Body of pancreas (tissue), 4 donors: ENCODE measurements at regions not wholly inside any gene's neighbourhood (a gene's known extent, or its start where the extent isn't known, plus 50 kb on each side); places are given as distances from the start of the nearest gene placed in this dataset.
"Not testable (repeated sequence)": the region's sequence is repeated elsewhere in the genome, so short reads cannot be mapped to it uniquely, and the experiment has no call there.

Source experiments
- ATAC-seq: fragments of 150-250 bp; one replicate; pipeline ENCODE4 v1.9.1; 2016
- DNase-seq, 4 donors: peaks; one replicate each; pipeline ENCODE4 v3.0.0-alpha.2; 2019
- H3K27ac ChIP-seq, 4 donors: fragments of 200-600 bp; sonication (generic); 1 replicate in 3 of 4; 2 replicates in 1 of 4; pipeline versions ENCODE4 v1.5.1 to v1.6.1; 2016 to 2019; ENCODE audit warnings: mild to moderate bottlenecking in 1 of 4, mixed read lengths in 1 of 4, moderate library complexity in 1 of 4
- H3K27me3 ChIP-seq, 2 donors: fragments of 200-600 bp; sonication (generic); one replicate each; pipeline ENCODE4 v1.6.0; 2016; ENCODE audit warnings: mild to moderate bottlenecking in 1 of 2
- H3K36me3 ChIP-seq, 2 donors: fragments of 200-600 bp; sonication (generic); replicated peaks in 1 of 2; 2 replicates each; pipeline ENCODE4 v1.5.1; 2016; ENCODE audit warnings: low read depth in 2 of 2; ENCODE audit not compliant: insufficient read depth in 1 of 2
- H3K4me1 ChIP-seq: fragments of 200-600 bp; sonication (generic); one replicate; pipeline ENCODE4 v1.6.0; 2016
- H3K4me3 ChIP-seq, 2 donors: fragments of 200-600 bp; sonication (generic); 1 replicate in 1 of 2; 2 replicates in 1 of 2; pipeline ENCODE4 v1.5.1; 2016 to 2019
- H3K9me3 ChIP-seq, 3 donors: fragments of 200-600 bp; sonication (generic); 1 replicate in 2 of 3; 2 replicates in 1 of 3; pipeline ENCODE4 v1.5.1; 2016
- POLR2A ChIP-seq, 3 donors: fragments of 450-650 bp; IDR thresholded peaks; one replicate each; pipeline ENCODE4 v1.6.1; 2016; ENCODE audit warnings: antibody characterized with exemption in 3 of 3, mild to moderate bottlenecking in 2 of 3
- WGBS, 2 donors: methylation state at CpG; one replicate each; pipeline ENCODE4 v1.1.5; 2017; 5-methylcytosine and 5-hydroxymethylcytosine counted together
- intact Hi-C: fragments of 100-400 bp; cut with DNase I; formaldehyde crosslinking; loops from one replicate; pipeline ENCODE4 v1.15.1; 2023
- TF ChIP-seq, protein P1 (sequence below), 7 experiments: fragments of 450-650 bp in 4 of 7; fragments of 200-600 bp in 3 of 7; sonication (generic) in 3 of 7; IDR thresholded peaks; one replicate each; pipeline ENCODE4 v1.5.1; 2016 to 2019; ENCODE audit warnings: antibody characterized with exemption in 7 of 7

DNA sequence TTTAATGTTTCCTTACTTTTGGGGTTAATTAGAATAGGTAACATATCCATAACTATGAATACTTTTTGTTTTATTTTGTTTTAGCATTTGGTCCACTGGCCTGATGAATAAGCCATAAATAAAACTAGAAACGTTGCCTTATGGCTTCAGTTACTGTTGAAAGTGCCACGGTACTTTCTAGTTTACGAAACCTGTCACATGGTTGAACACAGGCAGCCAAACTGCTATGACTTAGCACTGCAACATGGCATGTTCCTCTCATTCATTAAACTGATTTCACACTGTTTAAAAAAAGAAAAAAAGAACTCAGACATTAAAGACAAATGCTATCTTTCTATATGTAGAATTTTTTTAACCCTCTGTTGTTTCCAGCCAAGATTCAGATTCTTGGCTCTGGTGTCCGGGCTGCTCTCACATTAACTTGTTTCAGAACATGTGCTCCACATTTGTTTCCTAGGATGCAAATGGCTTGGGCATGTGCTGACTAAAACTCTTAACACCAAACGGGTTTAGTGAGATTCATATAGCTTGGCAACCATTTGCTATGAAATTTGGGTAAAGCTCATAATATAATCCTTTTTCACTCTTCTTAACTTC, 323.9 kb upstream of the RND3 start:
- H3K4me3 ChIP-seq, result no peak overlapping the region
- peak in 1 of 4 donors; percentile 8 for DNase-seq
- TF ChIP-seq POLR2A (IDR thresholded peaks at IDR 0.05), result no peak
- TF ChIP-seq, protein P1, sequence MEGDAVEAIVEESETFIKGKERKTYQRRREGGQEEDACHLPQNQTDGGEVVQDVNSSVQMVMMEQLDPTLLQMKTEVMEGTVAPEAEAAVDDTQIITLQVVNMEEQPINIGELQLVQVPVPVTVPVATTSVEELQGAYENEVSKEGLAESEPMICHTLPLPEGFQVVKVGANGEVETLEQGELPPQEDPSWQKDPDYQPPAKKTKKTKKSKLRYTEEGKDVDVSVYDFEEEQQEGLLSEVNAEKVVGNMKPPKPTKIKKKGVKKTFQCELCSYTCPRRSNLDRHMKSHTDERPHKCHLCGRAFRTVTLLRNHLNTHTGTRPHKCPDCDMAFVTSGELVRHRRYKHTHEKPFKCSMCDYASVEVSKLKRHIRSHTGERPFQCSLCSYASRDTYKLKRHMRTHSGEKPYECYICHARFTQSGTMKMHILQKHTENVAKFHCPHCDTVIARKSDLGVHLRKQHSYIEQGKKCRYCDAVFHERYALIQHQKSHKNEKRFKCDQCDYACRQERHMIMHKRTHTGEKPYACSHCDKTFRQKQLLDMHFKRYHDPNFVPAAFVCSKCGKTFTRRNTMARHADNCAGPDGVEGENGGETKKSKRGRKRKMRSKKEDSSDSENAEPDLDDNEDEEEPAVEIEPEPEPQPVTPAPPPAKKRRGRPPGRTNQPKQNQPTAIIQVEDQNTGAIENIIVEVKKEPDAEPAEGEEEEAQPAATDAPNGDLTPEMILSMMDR (IDR thresholded peaks at IDR 0.05), result no peak
- no peak for ATAC-seq
- no peaks in the 10 kb centered on the region for H3K27me3 ChIP-seq
- H3K27ac ChIP-seq, result no peak overlapping the region
- no peaks in the 10 kb centered on the region for H3K9me3 ChIP-seq
- WGBS, 2 donors, result 33 to 46% methylated on average over 5 of the region's 5 CpGs
- no peaks in the 10 kb centered on the region for H3K36me3 ChIP-seq
- intact Hi-C loops, result no loop called here
- no peaks in the 10 kb centered on the region for H3K4me1 ChIP-seq

DNA sequence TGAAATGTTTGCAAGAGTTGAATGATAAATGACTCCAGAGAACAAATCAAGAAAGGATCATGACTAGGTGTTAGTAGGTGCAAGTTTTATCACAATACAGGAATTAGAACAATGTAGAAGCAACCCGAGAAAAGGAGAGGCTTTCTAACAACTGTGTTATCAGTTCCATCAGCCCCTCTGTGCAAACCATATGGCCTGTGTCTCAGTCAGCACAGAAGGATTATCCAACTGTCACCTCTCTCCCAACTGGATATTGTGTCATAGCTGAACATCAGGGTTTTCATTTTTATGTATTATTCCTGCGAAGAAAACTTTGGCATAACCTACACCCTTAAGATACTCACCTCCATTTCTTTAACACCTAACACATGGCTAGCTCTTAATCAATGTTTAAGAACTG, 321.6 kb upstream of the RND3 start:
- intact Hi-C loops, result no loop called here
- H3K4me3 ChIP-seq, result no peak overlapping the region
- WGBS, 2 donors, result 63 to 67% methylated on average over 2 of the region's 2 CpGs
- no peak overlapping the region for H3K27ac ChIP-seq
- no peaks in the 10 kb centered on the region for H3K36me3 ChIP-seq
- H3K9me3 ChIP-seq, result no peaks in the 10 kb centered on the region
- TF ChIP-seq, protein P1 (IDR thresholded peaks at IDR 0.05), result no peak
- no peak for TF ChIP-seq POLR2A (IDR thresholded peaks at IDR 0.05)
- DNase-seq, result no peak
- no peaks in the 10 kb centered on the region for H3K4me1 ChIP-seq
- no peaks in the 10 kb centered on the region for H3K27me3 ChIP-seq
- no peak for ATAC-seq

DNA sequence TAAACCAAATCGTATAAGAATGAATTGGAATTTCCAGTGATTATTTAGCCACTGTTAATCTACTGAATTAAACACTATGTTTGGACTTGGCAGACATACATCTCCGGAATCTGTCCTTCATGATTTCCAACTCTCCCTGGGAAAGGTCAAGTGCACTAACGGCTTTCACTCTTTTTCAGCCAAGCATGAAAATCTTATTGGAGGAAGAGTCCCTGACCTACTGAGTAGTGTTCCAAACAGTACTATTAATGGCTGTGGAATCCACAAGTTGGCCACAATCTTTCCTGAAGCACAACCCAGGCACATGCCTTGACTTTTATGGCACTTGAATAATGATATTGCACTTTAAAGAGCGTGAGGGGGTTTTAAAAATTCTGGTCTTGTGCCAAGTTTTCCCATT, 318.9 kb upstream of the RND3 start:
- intact Hi-C loops, result no loop called here

DNA sequence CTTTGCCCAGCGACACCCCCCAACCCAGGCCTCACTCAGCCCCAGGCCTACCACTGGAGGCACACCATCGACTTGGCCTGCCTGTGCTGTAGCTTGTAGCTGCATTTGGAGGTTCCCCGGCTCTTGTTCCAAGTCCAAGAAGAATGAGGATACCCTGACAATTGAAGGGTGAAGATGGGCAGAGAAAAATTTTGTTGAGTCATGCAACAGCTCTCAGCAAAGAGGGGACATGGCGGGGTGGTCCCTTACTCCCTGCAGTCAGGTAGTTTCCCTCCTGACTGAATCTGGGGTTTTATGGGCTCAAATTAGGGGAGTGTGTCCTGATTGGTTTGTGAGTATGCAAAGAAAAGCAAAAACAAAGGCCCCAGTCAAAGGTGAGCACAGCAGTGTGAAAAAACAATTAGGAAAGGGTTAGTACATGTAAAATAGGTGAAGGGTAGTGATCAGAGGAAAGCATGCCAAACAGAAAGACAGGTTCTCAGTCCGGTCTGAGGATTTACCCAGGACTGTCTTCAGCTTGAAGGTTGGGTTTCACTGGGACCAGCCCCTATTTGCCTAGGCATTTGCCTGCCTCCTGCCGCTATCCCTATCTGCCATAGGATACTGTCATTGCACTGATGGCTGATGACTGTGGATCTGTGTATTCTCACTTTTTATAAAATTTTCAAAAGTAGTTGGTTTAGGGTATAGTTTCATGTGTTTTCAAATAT, 316.4 kb upstream of the RND3 start:
- DNase-seq (no peak), ATAC-seq (no peak)
- no peaks in the 10 kb centered on the region for H3K27me3 ChIP-seq
- H3K27ac ChIP-seq, result no peak overlapping the region
- H3K36me3 ChIP-seq, result no peaks in the 10 kb centered on the region
- WGBS, 2 donors, result 55 to 68% methylated on average over 6 of the region's 6 CpGs
- intact Hi-C loops, result no loop called here
- H3K9me3 ChIP-seq, result no peaks in the 10 kb centered on the region
- no peak overlapping the region for H3K4me3 ChIP-seq
- H3K4me1 ChIP-seq, result no peaks in the 10 kb centered on the region
- TF ChIP-seq, protein P1 (IDR thresholded peaks at IDR 0.05), result no peak
- TF ChIP-seq POLR2A (IDR thresholded peaks at IDR 0.05), result no peak

More for the DNA sequence above, 318.9 kb upstream of the RND3 start:
- Histone ChIP-seq H3K4me1 (no peaks in the 10 kb centered on the region), H3K9me3 (no peaks in the 10 kb centered on the region), H3K36me3 (no peaks in the 10 kb centered on the region), H3K27ac (no peak overlapping the region), H3K27me3 (no peaks in the 10 kb centered on the region), H3K4me3 (no peak overlapping the region)
- TF ChIP-seq, protein P1 (IDR thresholded peaks at IDR 0.05), result no peak
- no peak for TF ChIP-seq POLR2A (IDR thresholded peaks at IDR 0.05)
- 36 to 43% methylated on average over 4 of the region's 4 CpGs for WGBS, 2 donors
- DNase-seq (no peak), ATAC-seq (no peak)

DNA sequence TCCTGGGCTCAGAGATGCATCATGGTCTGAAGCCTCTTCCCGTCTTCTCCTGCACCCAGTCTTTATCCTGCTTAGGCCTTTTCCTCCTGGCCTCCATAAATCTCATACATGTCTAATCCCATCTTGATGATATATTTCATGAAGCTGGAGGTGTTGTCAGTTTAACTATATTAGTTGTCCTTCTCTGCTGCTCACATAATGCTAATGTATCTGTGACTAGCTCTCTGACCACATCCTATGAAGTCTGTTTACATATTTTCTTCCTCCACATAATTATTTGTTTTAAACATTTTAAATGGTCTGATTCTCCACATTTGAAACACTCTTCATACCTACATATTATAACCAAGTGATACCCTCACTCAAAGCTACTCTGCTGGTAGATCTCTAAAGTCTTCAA, 315.2 kb upstream of the RND3 start:
- intact Hi-C loops, result no loop called here
- Histone ChIP-seq H3K4me3 (no peak overlapping the region), H3K27me3 (no peaks in the 10 kb centered on the region), H3K36me3 (no peaks in the 10 kb centered on the region), H3K9me3 (no peaks in the 10 kb centered on the region), H3K27ac (no peak overlapping the region), H3K4me1 (no peaks in the 10 kb centered on the region)
- no peak for TF ChIP-seq POLR2A (IDR thresholded peaks at IDR 0.05)
- TF ChIP-seq, protein P1 (IDR thresholded peaks at IDR 0.05), result no peak
- no peak for DNase-seq
- no peak for ATAC-seq
- WGBS, 2 donors, result 82 to 90% methylated on average over 1 of the region's 1 CpG

DNA sequence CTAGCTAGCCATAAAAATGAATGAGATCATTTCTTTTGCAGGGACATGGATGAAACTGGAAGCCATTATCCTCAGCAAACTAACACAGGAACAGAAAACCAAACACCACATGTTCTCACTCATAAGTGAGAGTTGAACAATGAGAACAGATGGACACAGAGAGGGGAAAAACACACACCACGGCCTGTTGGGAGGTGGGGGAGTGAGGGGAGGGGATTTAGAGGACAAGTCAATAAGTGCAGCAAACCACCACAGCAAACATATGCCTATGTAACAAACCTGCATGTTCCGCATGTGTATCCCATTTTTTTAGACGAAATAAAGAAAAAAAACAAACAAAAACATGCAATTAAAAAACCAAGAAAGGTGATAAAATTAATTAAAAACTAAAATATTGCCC, 308.8 kb upstream of the RND3 start:
- H3K4me3 ChIP-seq, H3K4me1 ChIP-seq, H3K27me3 ChIP-seq, H3K27ac ChIP-seq, ATAC-seq, intact Hi-C loops, DNase-seq, H3K36me3 ChIP-seq, H3K9me3 ChIP-seq: not testable (repeated sequence)
- 49 to 58% methylated on average over 3 of the region's 3 CpGs for WGBS, 2 donors
